HEK293 (cell line): ENCODE measurements at regions not wholly inside any gene's neighbourhood (a gene's known extent, or its start where the extent isn't known, plus 50 kb on each side); places are given as distances from the start of the nearest gene placed in this dataset.

Source experiments
- CTCF ChIP-seq: fragments of 450-650 bp; formaldehyde crosslinking; IDR thresholded peaks from 2 replicates; pipeline ENCODE4 v1.5.1; 2016; ENCODE audit warnings: missing biosample characterization, missing genetic modification characterization
- HOXA7 ChIP-seq: sonication (generic); formaldehyde crosslinking; IDR thresholded peaks from 2 replicates; pipeline ENCODE4 v1.8.1; 2022; ENCODE audit warnings: missing genetic modification reagents, borderline replicate concordance
- ZBTB10 ChIP-seq: fragments of 450-650 bp; formaldehyde crosslinking; IDR thresholded peaks from 2 replicates; pipeline ENCODE4 v1.5.1; 2016; ENCODE audit warnings: missing biosample characterization, missing genetic modification characterization
- ZNF561 ChIP-seq: fragments of 450-650 bp; IDR thresholded peaks from 2 replicates; pipeline ENCODE4 v1.5.1; 2018; ENCODE audit warnings: missing biosample characterization, missing genetic modification characterization, borderline replicate concordance
- TF ChIP-seq, protein P1 (sequence below): fragments of 450-650 bp; formaldehyde crosslinking; IDR thresholded peaks from 2 replicates; pipeline ENCODE4 v1.5.1; 2017; ENCODE audit warnings: missing biosample characterization, missing genetic modification characterization
- TF ChIP-seq, protein P2 (sequence below): sonication (generic); formaldehyde crosslinking; IDR thresholded peaks from 2 replicates; pipeline ENCODE4 v1.8.1; 2022; ENCODE audit warnings: mild to moderate bottlenecking, moderate library complexity, missing genetic modification reagents
- TF ChIP-seq, protein P3 (sequence below): fragments of 450-650 bp; formaldehyde crosslinking; IDR thresholded peaks from 2 replicates; pipeline ENCODE4 v1.5.1; 2016; ENCODE audit warnings: missing biosample characterization, missing genetic modification characterization

- no peak for TF ChIP-seq ZNF561 (tag by site-specific recombination)
- no peak for TF ChIP-seq CTCF (tag by site-specific recombination)
- no peak for TF ChIP-seq HOXA7 (CRISPR knock-in tag)
- TF ChIP-seq, protein P1, sequence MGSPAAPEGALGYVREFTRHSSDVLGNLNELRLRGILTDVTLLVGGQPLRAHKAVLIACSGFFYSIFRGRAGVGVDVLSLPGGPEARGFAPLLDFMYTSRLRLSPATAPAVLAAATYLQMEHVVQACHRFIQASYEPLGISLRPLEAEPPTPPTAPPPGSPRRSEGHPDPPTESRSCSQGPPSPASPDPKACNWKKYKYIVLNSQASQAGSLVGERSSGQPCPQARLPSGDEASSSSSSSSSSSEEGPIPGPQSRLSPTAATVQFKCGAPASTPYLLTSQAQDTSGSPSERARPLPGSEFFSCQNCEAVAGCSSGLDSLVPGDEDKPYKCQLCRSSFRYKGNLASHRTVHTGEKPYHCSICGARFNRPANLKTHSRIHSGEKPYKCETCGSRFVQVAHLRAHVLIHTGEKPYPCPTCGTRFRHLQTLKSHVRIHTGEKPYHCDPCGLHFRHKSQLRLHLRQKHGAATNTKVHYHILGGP = no peak
- TF ChIP-seq, protein P2, sequence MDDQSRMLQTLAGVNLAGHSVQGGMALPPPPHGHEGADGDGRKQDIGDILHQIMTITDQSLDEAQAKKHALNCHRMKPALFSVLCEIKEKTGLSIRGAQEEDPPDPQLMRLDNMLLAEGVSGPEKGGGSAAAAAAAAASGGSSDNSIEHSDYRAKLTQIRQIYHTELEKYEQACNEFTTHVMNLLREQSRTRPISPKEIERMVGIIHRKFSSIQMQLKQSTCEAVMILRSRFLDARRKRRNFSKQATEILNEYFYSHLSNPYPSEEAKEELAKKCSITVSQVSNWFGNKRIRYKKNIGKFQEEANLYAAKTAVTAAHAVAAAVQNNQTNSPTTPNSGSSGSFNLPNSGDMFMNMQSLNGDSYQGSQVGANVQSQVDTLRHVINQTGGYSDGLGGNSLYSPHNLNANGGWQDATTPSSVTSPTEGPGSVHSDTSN = no peak
- no peak for TF ChIP-seq ZBTB10 (tag by site-specific recombination)
- TF ChIP-seq, protein P3, sequence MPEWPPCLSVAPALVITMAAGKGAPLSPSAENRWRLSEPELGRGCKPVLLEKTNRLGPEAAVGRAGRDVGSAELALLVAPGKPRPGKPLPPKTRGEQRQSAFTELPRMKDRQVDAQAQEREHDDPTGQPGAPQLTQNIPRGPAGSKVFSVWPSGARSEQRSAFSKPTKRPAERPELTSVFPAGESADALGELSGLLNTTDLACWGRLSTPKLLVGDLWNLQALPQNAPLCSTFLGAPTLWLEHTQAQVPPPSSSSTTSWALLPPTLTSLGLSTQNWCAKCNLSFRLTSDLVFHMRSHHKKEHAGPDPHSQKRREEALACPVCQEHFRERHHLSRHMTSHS (tag by site-specific recombination) = no peak
Observed at GRCh38 chr18:27797484-27797883, 379.4 kb downstream of the CDH2 start.
